ENCODE measurements at regions not wholly inside any gene's neighbourhood (a gene's known extent, or its start where the extent isn't known, plus 50 kb on each side); places are given as distances from the start of the nearest gene placed in this dataset.
A peak's percentile ranks its signal among the peaks of the same experiment; 100 is the strongest.

DNA sequence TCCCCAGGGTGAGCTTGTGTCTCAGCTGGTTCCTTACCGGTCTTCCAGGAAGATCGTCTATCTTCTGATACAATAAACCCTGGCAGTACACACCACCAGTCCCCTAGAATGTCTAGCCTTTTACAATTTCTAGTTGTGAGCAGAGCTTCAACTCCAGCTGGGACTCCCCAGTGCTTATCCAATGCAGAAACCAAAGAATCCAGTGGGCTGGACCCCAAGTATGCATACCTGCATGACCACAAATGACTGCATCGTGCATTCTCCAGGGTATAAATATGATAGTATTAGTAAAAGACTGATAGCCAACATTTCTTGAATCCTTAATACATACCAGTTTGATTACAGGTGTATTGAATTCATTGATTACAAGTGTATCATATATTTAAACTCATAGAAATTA is 176.0 kb downstream of the SATB1 start:
- Histone ChIP-seq H3K4me1 (ENCODE audit: control insufficient read depth, low read depth, low read length) (peaks cover 7% of the 10 kb centered on the region), H3K36me3 (ENCODE audit: control insufficient read depth, insufficient read depth, low read length) (no peaks in the 10 kb centered on the region), H4K8ac (ENCODE audit: low read depth, low read length) (no peak overlapping the region), H2BK5ac (ENCODE audit: low read length) (no peak overlapping the region), H3K79me2 (ENCODE audit: control insufficient read depth, insufficient read depth, low read length) (no peaks in the 10 kb centered on the region), H3K4me2 (ENCODE audit: low read length) (no peak overlapping the region), H3K9ac (ENCODE audit: low read length) (no peak overlapping the region), H2BK120ac (ENCODE audit: low read depth, low read length) (no peak overlapping the region), H3K27me3 (ENCODE audit: insufficient read depth, low read length, poor library complexity) (no peaks in the 10 kb centered on the region), H3K4me3 (ENCODE audit: low read length) (no peak overlapping the region), H3K27ac (ENCODE audit: low read depth, low read length) (no peak overlapping the region), H3K18ac (ENCODE audit: low read length) (peak overlapping the region; percentile 68), H3K4ac (ENCODE audit: low read depth, low read length) (no peak overlapping the region), H2AK5ac (ENCODE audit: low read length) (no peak overlapping the region), H4K5ac (ENCODE audit: low read length) (no peak overlapping the region), H3K56ac (ENCODE audit: low read length) (no peak overlapping the region), H3K23ac (ENCODE audit: low read length) (no peak overlapping the region), H2BK15ac (replicated peaks; ENCODE audit: low read depth) (no peak overlapping the region), H3K79me1 (ENCODE audit: low read length) (no peaks in the 10 kb centered on the region)
- no peak for DNase-seq
- WGBS (ENCODE audit: extremely low coverage, insufficient coverage, low lambda C conversion rate) = no CpG with 5 or more reads among the region's 3 CpGs

DNA sequence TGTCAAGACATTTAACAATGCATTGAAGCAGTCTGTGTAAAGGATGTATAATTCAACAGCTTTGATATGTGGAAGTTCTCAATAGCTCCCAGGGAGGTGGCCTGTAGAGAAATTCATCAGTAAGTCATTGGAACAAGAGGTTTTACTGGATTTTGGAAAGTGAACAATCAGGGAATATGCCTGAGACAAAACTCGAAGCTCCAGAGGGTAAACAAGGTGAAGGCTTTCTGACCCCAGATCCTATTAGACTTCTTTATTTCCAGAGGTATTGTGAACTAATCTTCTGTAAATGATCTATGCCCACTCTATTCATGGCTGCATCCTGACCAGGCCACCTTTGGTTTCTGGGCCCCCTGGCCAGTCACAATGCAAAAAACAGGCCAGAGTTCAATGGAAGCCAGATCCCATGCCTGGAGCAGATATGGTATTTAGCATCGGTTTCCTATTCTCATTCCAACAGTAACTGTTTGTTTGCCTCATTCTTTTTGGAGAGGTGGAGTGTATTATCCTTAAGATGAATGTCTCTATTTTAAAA is 177.3 kb downstream of the SATB1 start:
- WGBS (ENCODE audit: extremely low coverage, insufficient coverage, low lambda C conversion rate) = no CpG with 5 or more reads among the region's 2 CpGs
- Histone ChIP-seq H3K56ac (ENCODE audit: low read length) (no peak overlapping the region), H3K27ac (ENCODE audit: low read depth, low read length) (no peak overlapping the region), H4K8ac (ENCODE audit: low read depth, low read length) (no peak overlapping the region), H2BK120ac (ENCODE audit: low read depth, low read length) (no peak overlapping the region), H3K4ac (ENCODE audit: low read depth, low read length) (no peak overlapping the region), H3K18ac (ENCODE audit: low read length) (peak overlapping the region; percentile 60), H3K27me3 (ENCODE audit: insufficient read depth, low read length, poor library complexity) (no peaks in the 10 kb centered on the region), H3K4me1 (ENCODE audit: control insufficient read depth, low read depth, low read length) (peaks cover 7% of the 10 kb centered on the region), H3K79me1 (ENCODE audit: low read length) (no peaks in the 10 kb centered on the region), H3K4me2 (ENCODE audit: low read length) (no peak overlapping the region), H2BK15ac (replicated peaks; ENCODE audit: low read depth) (no peak overlapping the region), H2AK5ac (ENCODE audit: low read length) (no peak overlapping the region), H4K5ac (ENCODE audit: low read length) (no peak overlapping the region), H3K4me3 (ENCODE audit: low read length) (no peak overlapping the region), H3K79me2 (ENCODE audit: control insufficient read depth, insufficient read depth, low read length) (no peaks in the 10 kb centered on the region), H2BK5ac (ENCODE audit: low read length) (no peak overlapping the region), H3K23ac (ENCODE audit: low read length) (no peak overlapping the region), H3K9ac (ENCODE audit: low read length) (no peak overlapping the region), H3K36me3 (ENCODE audit: control insufficient read depth, insufficient read depth, low read length) (no peaks in the 10 kb centered on the region)
- no peak for DNase-seq

DNA sequence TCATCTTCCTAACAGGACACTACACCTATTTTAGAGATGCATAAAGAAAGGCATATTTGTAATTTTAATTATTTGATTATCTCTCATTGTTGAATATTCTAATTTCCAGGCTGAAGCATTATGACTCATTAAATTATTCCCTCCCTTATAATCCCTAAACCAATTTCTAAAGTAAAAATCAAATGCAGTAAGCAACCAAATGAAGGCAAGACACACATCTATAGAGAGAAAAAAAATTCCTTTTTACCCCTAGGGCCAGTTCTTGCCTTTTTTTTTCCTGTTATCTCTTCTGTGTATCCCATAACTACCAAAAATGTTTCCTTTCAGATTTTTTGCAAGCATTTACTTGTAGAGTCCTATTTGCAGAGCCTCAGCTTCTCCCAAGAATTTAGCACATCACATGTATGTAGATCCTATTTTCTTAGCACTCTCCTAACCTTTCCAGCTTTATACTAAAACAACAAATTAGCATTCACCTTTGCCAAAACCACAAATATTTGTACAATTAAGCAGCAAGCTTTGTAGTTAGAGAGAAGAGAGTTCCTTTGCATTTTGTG is 177.9 kb downstream of the SATB1 start:
- Histone ChIP-seq H3K4me1 (ENCODE audit: control insufficient read depth, low read depth, low read length) (peaks cover 7% of the 10 kb centered on the region), H2AK5ac (ENCODE audit: low read length) (no peak overlapping the region), H3K4ac (ENCODE audit: low read depth, low read length) (no peak overlapping the region), H3K4me2 (ENCODE audit: low read length) (no peak overlapping the region), H3K9ac (ENCODE audit: low read length) (no peak overlapping the region), H3K79me1 (ENCODE audit: low read length) (no peaks in the 10 kb centered on the region), H2BK5ac (ENCODE audit: low read length) (no peak overlapping the region), H4K5ac (ENCODE audit: low read length) (no peak overlapping the region), H3K36me3 (ENCODE audit: control insufficient read depth, insufficient read depth, low read length) (no peaks in the 10 kb centered on the region), H3K27me3 (ENCODE audit: insufficient read depth, low read length, poor library complexity) (no peaks in the 10 kb centered on the region), H3K27ac (ENCODE audit: low read depth, low read length) (no peak overlapping the region), H3K4me3 (ENCODE audit: low read length) (no peak overlapping the region), H3K56ac (ENCODE audit: low read length) (no peak overlapping the region), H3K79me2 (ENCODE audit: control insufficient read depth, insufficient read depth, low read length) (no peaks in the 10 kb centered on the region), H4K8ac (ENCODE audit: low read depth, low read length) (no peak overlapping the region), H2BK120ac (ENCODE audit: low read depth, low read length) (no peak overlapping the region), H3K23ac (ENCODE audit: low read length) (no peak overlapping the region), H3K18ac (ENCODE audit: low read length) (no peak overlapping the region), H2BK15ac (replicated peaks; ENCODE audit: low read depth) (no peak overlapping the region)
- DNase-seq = no peak

DNA sequence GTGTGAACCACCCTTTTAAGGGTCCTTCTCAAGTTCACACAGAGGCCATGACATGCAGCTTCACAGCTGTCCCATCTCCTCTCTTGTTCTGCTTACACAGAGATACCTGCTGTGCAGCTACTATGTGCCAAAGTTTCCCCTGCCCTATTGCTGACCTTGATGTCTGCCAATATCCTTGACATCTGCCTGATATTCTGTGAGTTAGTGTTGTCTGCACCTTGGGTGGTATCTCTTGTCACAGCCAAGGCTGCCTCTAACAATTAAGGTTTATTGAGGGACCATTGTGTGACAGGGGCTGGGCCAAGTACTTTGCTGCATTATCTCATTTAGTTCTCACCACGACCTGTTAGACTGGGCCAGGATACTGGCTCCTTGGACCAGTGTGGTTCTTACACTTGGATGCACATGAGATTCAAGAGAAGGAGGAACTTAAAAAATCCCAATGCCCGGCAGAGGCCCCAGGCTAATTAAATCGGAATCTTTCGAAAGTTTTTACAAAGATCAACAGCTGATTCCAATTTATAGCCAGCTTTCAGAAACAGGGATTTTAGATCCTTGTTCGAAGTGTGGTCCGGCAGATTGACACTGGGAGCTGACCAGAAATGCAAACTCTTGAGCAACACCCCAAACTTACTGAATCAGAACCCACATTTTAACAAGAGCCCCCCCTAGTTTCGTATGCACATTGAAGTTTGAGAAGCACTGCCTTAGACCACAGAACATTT is 178.6 kb downstream of the SATB1 start:
- no peak overlapping the region for H4K8ac ChIP-seq (ENCODE audit: low read depth, low read length)
- H2AK5ac ChIP-seq (ENCODE audit: low read length) = no peak overlapping the region
- no peak overlapping the region for H3K4me3 ChIP-seq (ENCODE audit: low read length)
- H3K36me3 ChIP-seq (ENCODE audit: control insufficient read depth, insufficient read depth, low read length) = no peaks in the 10 kb centered on the region
- no CpG with 5 or more reads among the region's 7 CpGs for WGBS (ENCODE audit: extremely low coverage, insufficient coverage, low lambda C conversion rate)
- no peaks in the 10 kb centered on the region for H3K79me1 ChIP-seq (ENCODE audit: low read length)
- H3K23ac ChIP-seq (ENCODE audit: low read length) = no peak overlapping the region
- H2BK120ac ChIP-seq (ENCODE audit: low read depth, low read length) = peak overlapping the region; percentile 28
- peak; percentile 44 for DNase-seq
- H3K27ac ChIP-seq (ENCODE audit: low read depth, low read length) = no peak overlapping the region
- H2BK15ac ChIP-seq (replicated peaks; ENCODE audit: low read depth) = no peak overlapping the region
- H2BK5ac ChIP-seq (ENCODE audit: low read length) = no peak overlapping the region
- H3K9ac ChIP-seq (ENCODE audit: low read length) = no peak overlapping the region
- no peak overlapping the region for H3K4me2 ChIP-seq (ENCODE audit: low read length)
- H3K79me2 ChIP-seq (ENCODE audit: control insufficient read depth, insufficient read depth, low read length) = no peaks in the 10 kb centered on the region
- H4K5ac ChIP-seq (ENCODE audit: low read length) = no peak overlapping the region
- H3K4me1 ChIP-seq (ENCODE audit: control insufficient read depth, low read depth, low read length) = peaks cover 7% of the 10 kb centered on the region
- H3K27me3 ChIP-seq (ENCODE audit: insufficient read depth, low read length, poor library complexity) = no peaks in the 10 kb centered on the region
- no peak overlapping the region for H3K56ac ChIP-seq (ENCODE audit: low read length)
- H3K4ac ChIP-seq (ENCODE audit: low read depth, low read length) = no peak overlapping the region
- H3K18ac ChIP-seq (ENCODE audit: low read length) = no peak overlapping the region

DNA sequence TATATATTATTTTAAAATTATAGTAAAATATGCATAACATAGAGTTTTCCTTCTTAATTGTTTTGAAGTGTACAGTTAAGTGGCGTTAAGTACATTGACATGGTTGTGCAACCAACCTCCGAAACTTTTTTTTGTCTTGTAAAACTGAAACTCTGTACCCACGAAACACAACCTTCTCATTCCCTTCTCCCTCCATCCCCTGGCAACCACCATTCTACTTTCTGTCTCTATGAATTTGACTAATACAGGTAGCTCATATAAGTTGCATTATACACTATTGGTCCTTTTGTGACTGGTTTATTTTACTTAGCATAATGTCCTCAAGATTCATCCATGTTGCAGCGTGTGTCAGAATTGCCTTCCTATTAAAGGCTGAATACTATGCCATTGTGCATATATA is 179.4 kb downstream of the SATB1 start:
- Histone ChIP-seq H2AK5ac (ENCODE audit: low read length) (no peak overlapping the region), H3K4me1 (ENCODE audit: control insufficient read depth, low read depth, low read length) (peaks cover 7% of the 10 kb centered on the region), H3K4me2 (ENCODE audit: low read length) (no peak overlapping the region), H3K79me2 (ENCODE audit: control insufficient read depth, insufficient read depth, low read length) (no peaks in the 10 kb centered on the region), H3K4me3 (ENCODE audit: low read length) (no peak overlapping the region), H3K4ac (ENCODE audit: low read depth, low read length) (no peak overlapping the region), H3K9ac (ENCODE audit: low read length) (no peak overlapping the region), H3K18ac (ENCODE audit: low read length) (no peak overlapping the region), H2BK15ac (replicated peaks; ENCODE audit: low read depth) (no peak overlapping the region), H4K5ac (ENCODE audit: low read length) (no peak overlapping the region), H3K36me3 (ENCODE audit: control insufficient read depth, insufficient read depth, low read length) (no peaks in the 10 kb centered on the region), H3K79me1 (ENCODE audit: low read length) (no peaks in the 10 kb centered on the region), H4K8ac (ENCODE audit: low read depth, low read length) (no peak overlapping the region), H3K23ac (ENCODE audit: low read length) (no peak overlapping the region), H3K27me3 (ENCODE audit: insufficient read depth, low read length, poor library complexity) (no peaks in the 10 kb centered on the region), H3K56ac (ENCODE audit: low read length) (no peak overlapping the region), H2BK5ac (ENCODE audit: low read length) (no peak overlapping the region), H2BK120ac (ENCODE audit: low read depth, low read length) (no peak overlapping the region), H3K27ac (ENCODE audit: low read depth, low read length) (no peak overlapping the region)
- no peak for DNase-seq
- no CpG with 5 or more reads among the region's 4 CpGs for WGBS (ENCODE audit: extremely low coverage, insufficient coverage, low lambda C conversion rate)

DNA sequence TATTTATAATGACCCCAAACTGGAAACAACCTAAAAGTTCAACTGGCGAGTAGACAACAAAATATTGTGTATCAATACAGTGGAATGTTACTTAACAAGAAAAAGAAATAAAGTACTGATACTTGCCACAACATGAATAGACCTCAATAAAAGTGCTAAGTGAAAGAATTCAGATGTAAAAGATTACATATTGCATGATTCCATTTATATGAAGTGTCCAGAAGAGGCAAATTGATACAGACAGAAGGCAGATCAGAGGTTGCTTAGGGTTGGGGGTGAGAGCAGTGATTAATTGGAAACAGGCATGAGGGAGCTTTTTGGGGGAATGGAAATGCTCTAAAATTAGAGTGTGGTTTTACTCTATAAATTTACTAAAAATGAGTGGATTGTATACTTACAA is 183.3 kb downstream of the SATB1 start:
- H4K8ac ChIP-seq (ENCODE audit: low read depth, low read length) = no peak overlapping the region
- no peak overlapping the region for H3K9ac ChIP-seq (ENCODE audit: low read length)
- peaks cover 4% of the 10 kb centered on the region for H3K4me1 ChIP-seq (ENCODE audit: control insufficient read depth, low read depth, low read length)
- H3K23ac ChIP-seq (ENCODE audit: low read length) = no peak overlapping the region
- no peak overlapping the region for H2BK120ac ChIP-seq (ENCODE audit: low read depth, low read length)
- no peak overlapping the region for H3K4me2 ChIP-seq (ENCODE audit: low read length)
- H3K4me3 ChIP-seq (ENCODE audit: low read length) = no peak overlapping the region
- H3K18ac ChIP-seq (ENCODE audit: low read length) = no peak overlapping the region
- H3K4ac ChIP-seq (ENCODE audit: low read depth, low read length) = no peak overlapping the region
- H3K56ac ChIP-seq (ENCODE audit: low read length) = no peak overlapping the region
- H3K79me2 ChIP-seq (ENCODE audit: control insufficient read depth, insufficient read depth, low read length) = no peaks in the 10 kb centered on the region
- H3K27me3 ChIP-seq (ENCODE audit: insufficient read depth, low read length, poor library complexity) = no peaks in the 10 kb centered on the region
- no peaks in the 10 kb centered on the region for H3K79me1 ChIP-seq (ENCODE audit: low read length)
- H3K27ac ChIP-seq (ENCODE audit: low read depth, low read length) = no peak overlapping the region
- no peak overlapping the region for H2AK5ac ChIP-seq (ENCODE audit: low read length)
- no CpG with 5 or more reads among the region's 1 CpG for WGBS (ENCODE audit: extremely low coverage, insufficient coverage, low lambda C conversion rate)
- H2BK15ac ChIP-seq (replicated peaks; ENCODE audit: low read depth) = no peak overlapping the region
- H3K36me3 ChIP-seq (ENCODE audit: control insufficient read depth, insufficient read depth, low read length) = no peaks in the 10 kb centered on the region
- no peak overlapping the region for H2BK5ac ChIP-seq (ENCODE audit: low read length)
- no peak overlapping the region for H4K5ac ChIP-seq (ENCODE audit: low read length)
- no peak for DNase-seq
